Right ventricle myocardium superior (tissue), 1 donor: ENCODE measurements at regions not wholly inside any gene's neighbourhood (a gene's known extent, or its start where the extent isn't known, plus 50 kb on each side); places are given as distances from the start of the nearest gene placed in this dataset.
"Not testable (repeated sequence)": the region's sequence is repeated elsewhere in the genome, so short reads cannot be mapped to it uniquely, and the experiment has no call there.

Experiments
- ATAC-seq: fragments of 200-7000 bp; cut with Tn5 transposase; one replicate; pipeline ENCODE4 v1.9.1; 2020; ENCODE audit warnings: mild to moderate bottlenecking; ENCODE audit not compliant: poor library complexity
- DNase-seq: peaks from one replicate; pipeline ENCODE4 v3.0.0-alpha.2; 2020
- intact Hi-C: fragments of 100-400 bp; cut with DNase I; formaldehyde crosslinking; loops from one replicate; pipeline ENCODE4 v1.11.2; 2022
- donor health status: DM: no; HTN: yes; CAD: no; lungs with severe emphysema.

- ATAC-seq (peak; percentile 75), DNase-seq (no peak)
- intact Hi-C loops, result no loop called here
Measured at GRCh38 chr6:112877134-112878100, 530.3 kb downstream of the RFPL4B start.

- no peak for ATAC-seq
- intact Hi-C loops, result no loop called here
- peak; percentile 51 for DNase-seq
Measured at GRCh38 chr6:112879920-112880413, 532.8 kb downstream of the RFPL4B start.

- DNase-seq, result no peak
- intact Hi-C loops, result no loop called here
Measured at GRCh38 chr6:112881027-112881426, 533.9 kb downstream of the RFPL4B start.

DNA sequence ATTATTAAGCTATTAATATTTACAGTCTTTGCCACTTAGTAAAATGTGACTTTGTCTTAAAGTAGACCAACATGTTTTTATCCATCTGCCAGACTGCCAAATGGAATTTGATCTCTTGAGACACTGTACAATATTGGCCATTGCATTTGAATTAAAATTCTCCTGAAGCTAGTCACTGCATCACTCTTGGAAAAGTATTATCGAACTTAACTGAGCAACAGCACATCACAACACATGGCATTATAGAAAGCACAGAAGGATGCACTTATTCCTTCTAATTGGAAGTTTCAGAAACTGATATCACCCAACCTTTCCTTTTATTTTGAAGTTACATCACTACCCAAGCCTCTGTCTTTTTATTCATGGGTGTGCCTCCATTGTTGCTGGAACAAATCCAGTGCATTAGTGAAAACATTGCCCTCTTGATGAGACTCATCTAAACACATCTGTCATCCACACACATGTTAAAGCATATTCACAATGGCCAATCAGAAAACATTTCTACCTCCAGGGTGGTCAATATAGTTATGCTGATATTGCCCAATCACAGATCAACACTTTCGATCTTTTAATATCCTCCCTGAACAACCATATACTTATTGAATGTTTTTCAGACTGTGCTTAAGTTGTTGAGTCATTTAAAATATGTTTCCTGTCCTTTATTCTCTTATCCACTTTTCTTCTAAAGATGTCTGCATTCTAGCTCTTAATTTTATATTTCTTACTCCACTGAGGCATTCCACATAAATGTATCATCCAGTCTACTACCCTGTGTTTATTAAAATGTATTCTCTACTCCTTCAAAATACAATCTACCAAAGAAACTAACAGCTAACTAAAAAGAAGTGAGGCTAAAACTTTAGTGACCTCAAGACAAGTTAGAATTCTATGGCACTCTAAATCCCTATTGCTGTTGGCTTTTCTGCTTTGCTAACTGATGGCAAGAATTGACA lies 535.0 kb downstream of the RFPL4B start:
- intact Hi-C loops, result no loop called here
- DNase-seq (no peak), ATAC-seq (no peak)

More at GRCh38 chr6:112881027-112881426, 533.9 kb downstream of the RFPL4B start:
- no peak for ATAC-seq

- ATAC-seq (no peak), DNase-seq (no peak)
- intact Hi-C loops, result no loop called here
Measured at GRCh38 chr6:112883095-112883494, 536.0 kb downstream of the RFPL4B start.

DNA sequence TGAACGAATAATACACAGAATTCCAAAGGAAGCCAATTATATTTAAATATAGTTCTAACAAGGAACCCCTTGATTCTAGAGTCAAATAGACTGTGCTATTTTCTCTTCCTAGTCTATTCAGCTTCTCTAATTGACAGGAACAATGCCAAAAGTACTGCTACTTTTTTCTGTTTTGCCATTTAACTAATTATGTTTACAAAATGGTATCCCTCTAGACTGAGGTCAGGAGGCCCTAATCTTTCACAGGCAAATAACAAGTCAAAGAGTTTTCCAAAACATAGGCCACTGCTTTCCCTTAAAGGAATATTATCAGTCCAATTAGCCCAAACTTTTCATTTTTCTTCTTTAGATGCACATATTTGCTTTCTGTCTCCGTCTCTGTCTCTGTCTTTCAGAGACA lies 539.3 kb downstream of the RFPL4B start:
- ATAC-seq (no peak), DNase-seq (no peak)
- intact Hi-C loops, result no loop called here

DNA sequence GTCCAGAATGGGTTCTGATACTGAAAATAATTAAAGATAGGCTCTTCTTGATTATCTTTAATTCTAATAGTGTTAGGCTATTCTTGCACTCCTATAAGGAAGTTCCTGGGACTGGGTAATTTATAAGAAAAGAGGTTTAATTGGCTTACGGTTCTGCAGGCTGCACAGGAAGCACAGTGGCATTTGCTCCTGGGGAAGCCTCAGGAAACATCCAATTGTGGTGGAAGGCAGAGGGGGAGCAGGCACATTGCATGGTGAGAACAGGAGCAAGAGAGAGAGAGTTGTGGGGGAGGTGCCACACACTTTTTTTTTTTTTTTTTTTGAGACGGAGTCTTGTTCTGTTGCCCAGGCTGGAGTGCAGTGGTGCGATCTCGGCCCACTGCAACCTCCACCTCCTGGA lies 540.3 kb downstream of the RFPL4B start:
- ATAC-seq, intact Hi-C loops, DNase-seq: not testable (repeated sequence)

DNA sequence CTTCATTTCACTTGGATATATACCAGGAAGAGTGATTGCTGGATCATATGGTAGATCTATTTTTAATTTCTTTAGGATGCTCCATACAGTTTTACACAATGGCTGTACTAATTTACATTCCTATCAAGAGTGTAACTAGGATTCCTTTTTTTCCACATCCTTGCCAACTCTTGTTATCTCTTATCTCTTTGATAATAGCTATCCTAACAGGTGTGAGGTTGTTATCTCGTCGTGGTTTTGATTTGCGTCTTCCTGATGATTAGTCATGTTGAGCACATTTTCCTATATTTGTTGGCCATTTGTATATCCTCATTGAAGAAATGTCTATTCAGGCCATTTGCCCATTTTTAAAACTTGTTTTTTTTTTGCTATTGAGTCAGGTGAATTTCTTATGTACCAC lies 552.4 kb downstream of the RFPL4B start:
- intact Hi-C loops, result no loop called here
- no peak for DNase-seq
- ATAC-seq, result no peak

DNA sequence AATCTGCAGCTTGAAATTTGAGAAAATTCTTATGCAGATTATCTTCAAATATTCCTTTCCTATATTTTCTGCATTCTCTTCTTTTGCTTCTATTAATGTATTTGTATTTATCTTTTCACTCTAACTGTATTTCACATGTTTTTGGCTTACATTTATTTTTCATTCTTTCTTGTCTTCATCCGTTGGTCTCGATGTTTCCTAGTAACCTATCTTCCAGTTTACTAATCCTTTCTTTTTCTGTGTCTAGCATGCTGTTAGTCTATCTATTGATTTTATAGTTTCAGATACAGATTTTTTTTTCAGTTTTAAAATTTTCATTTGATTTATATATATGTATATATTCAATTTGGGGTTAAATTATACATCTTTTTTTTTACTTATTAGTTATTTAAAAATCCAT lies 556.2 kb downstream of the RFPL4B start:
- intact Hi-C loops, result no loop called here
- no peak for ATAC-seq
- DNase-seq, result no peak

- DNase-seq, result no peak
Measured at GRCh38 chr6:112906726-112907125, 559.6 kb downstream of the RFPL4B start.

GRCh38 chr6:112909781-112910180 lies 562.7 kb downstream of the RFPL4B start:
- intact Hi-C loops, result no loop called here
- ATAC-seq (no peak), DNase-seq (no peak)

More at GRCh38 chr6:112906726-112907125, 559.6 kb downstream of the RFPL4B start:
- peak; percentile 95 for ATAC-seq
- intact Hi-C loops, result no loop called here

DNA sequence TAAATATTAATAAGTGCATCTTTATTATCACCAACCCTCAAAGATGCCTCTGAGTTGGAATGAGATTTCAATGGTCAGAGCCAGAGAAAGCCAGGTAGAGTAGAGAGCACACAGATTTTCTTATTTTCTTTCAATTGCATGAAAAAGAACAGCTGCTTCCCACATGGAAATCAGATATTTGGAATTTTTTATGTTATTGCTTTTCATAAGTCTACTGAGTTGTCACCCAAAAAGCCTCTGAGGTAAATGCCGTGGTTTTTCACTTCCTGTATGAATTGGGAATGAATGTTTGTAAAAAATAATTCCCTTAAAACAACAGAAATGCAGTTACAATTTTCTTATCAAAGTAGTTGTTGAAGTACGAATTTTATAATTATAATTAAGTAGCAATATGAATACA lies 563.1 kb downstream of the RFPL4B start:
- ATAC-seq (no peak), DNase-seq (no peak)
- intact Hi-C loops, result no loop called here

DNA sequence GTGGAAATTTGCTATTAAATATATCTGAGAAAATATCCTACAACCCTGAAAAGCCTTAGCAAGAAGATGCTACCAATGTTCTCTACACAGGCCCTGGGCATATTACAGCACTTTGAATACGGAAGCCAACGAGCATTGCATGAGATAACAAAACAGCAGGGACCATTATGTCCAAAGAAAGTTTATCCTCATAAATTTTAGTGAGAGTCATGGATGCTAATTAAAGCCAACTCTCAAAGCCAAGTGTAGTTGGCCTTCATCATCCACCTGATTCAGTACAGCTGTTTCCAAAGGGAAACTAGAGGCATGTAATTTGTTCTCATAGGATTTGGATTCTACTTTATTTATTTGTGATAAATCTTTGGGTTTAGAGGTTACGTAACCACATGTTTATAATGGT lies 564.8 kb downstream of the RFPL4B start:
- ATAC-seq, result peak; percentile 91
- intact Hi-C loops, result no loop called here
- no peak for DNase-seq

- intact Hi-C loops, result no loop called here
- ATAC-seq (peak; percentile 58), DNase-seq (no peak)
Measured at GRCh38 chr6:112912416-112913101, 565.4 kb downstream of the RFPL4B start.

DNA sequence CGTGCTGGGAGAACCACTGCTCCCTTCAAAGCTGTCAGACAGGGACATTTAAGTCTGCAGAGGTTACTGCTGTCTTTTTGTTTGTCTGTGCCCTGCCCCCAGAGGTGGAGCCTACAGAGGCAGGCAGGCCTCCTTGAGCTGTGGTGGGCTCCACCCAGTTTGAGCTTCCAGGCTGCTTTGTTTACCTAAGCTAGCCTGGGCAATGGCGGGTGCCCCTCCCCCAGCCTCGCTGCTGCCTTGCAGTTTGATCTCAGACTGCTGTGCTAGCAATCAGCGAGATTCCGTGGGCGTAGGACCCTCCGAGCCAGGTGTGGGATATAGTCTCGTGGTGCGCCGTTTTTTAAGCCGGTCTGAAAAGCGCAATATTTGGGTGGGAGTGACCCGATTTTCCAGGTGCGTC lies 572.6 kb downstream of the RFPL4B start:
- intact Hi-C loops, DNase-seq, ATAC-seq: not testable (repeated sequence)

DNA sequence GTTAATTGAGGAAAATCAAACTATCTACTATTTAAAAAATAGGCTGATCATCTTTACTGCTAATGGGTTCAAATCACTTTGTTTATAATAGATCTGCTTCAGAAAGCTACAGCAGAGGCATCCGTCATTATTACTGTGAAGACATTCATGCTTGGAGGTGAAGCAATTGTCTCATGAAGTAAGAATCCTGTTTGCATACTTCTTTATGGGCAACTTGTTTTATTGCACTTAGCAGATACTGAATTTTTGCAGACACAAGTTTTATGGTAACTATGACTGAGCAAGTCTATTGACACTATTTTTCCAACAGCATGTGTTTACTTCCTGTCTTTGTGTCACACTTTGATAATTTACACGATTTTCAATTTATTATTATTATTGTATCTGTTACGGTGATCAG lies 573.9 kb downstream of the RFPL4B start:
- intact Hi-C loops, result no loop called here
- no peak for DNase-seq
- no peak for ATAC-seq

DNA sequence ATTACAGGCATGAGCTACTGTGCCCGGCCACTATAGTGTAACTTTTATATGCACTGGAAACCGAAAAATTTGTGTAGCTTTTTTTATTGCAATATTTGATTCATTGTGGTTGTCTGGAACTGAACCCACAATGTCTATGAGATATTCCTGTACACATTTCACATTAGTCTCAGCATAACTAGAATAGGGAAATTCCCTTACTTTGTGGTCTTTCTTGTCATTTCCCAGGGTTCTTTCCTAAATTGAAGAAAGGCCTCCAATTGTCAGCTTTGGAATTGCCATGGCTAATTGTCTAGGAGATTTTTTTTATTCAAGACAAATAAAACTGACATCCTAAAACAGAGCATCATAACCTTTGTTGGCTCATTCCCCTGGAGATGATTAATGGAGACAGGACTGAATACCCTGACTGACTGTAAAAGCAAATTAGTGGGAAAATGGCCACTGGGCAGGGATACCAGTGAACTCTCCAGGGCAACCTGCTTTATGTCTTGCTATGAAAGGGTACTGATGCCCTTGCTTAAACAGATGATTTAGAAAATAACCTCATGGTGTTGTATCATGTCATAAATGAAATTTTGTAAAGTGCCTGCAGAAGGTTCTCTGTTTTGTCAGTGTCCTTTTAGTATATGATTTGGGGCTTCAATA lies 576.9 kb downstream of the RFPL4B start:
- ATAC-seq (no peak), DNase-seq (no peak)
- intact Hi-C loops, result no loop called here

DNA sequence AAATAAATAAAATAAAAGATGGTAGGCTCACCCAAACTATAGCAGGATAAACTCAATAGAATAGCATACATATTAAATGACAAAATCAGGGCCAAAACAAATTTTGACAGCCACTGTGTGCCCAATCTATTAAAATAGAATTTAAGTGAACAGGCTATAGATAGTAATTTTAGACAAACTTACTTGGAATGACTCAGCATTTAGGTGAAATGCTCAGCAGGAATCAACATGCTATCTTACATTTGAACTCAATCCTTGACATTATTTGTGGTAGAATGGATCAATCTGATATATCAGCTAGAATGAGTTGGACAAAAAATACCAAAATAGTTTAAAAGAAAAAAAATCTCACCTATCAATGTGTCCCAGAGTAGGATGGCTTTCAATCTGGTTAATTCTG lies 578.6 kb downstream of the RFPL4B start:
- DNase-seq (no peak), ATAC-seq (no peak)
- intact Hi-C loops, result no loop called here
